Stimulated activated CD4-positive, alpha-beta T cell treated with anti-CD3 and anti-CD28 coated beads, TNF-alpha, amount 100 ng/mL, for 1 hour (primary cell): ENCODE measurements at regions not wholly inside any gene's neighbourhood (a gene's known extent, or its start where the extent isn't known, plus 50 kb on each side); places are given as distances from the start of the nearest gene placed in this dataset.

Experiments
- DNase-seq, 3 donors: peaks; one replicate each; pipeline ENCODE4 v3.0.0-alpha.2; 2020; ENCODE audit warnings: low read depth in 3 of 3, low spot score in 1 of 3

- DNase-seq: no peak
Measured at GRCh38 chr3:82311901-82312300, 550.5 kb upstream of the GBE1 start.

- DNase-seq: no peak
Measured at GRCh38 chr3:82308755-82309154, 547.3 kb upstream of the GBE1 start.

GRCh38 chr3:82306189-82306588 is 544.7 kb upstream of the GBE1 start:
- DNase-seq: no peak

DNA sequence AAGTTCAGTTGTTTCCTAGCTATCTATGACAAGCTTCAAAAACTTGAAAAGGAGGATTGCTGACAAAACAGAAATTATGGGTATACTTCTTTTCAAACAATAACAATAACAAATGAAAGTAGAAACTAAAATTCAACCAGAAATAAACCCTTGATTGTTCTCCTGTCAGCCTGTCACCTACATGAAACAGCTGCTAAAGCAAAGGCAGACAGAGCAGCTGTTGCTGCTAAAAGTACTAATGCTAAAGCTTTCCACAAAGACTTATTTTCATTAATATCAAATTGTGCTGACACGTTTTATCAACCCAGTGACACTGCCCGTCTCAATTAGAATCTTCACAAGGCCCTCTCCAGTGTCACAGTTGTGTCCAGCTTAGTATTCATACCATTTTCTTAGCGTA is 533.2 kb upstream of the GBE1 start:
- no peak for DNase-seq

DNA sequence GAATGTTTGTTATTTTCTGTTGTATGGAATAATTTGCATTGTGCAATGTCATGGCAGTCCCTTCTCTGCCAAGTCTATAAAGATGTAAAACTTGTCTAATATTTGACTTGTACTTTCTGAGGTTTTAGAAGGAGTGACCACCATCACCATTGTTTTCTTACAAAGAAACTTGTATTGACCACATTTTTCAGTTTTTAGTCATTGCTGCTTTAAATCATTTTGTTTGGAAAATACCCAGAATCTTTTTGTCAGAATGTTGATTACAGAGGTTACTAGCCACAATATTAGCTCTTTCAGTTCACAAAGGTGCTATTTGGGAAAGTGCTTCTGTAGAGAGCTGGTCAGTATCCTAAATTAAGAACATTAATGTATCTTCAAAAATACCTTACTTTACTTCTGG is 532.4 kb upstream of the GBE1 start:
- no peak for DNase-seq

DNA sequence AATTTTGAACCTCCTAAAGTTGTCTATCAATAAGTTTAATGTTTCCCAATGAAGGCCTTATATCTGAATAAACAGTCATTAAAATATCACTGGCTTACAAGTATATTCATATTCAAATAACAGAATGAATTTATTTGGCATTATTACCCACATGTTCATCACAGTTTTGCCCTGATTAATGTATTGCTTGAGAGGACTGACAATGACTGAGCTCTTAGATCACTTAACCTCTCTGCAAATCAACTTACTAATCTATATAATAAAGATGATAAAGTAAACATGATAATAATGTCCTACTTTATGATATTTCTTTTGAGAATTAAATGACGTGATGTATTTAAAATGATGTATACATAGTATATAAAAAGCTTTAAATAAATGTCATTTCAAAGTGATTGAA is 532.0 kb upstream of the GBE1 start:
- no peak for DNase-seq

GRCh38 chr3:82287562-82287961 is 526.1 kb upstream of the GBE1 start:
- DNase-seq: no peak

GRCh38 chr3:82281205-82281604 is 519.8 kb upstream of the GBE1 start:
- DNase-seq: no peak

DNA sequence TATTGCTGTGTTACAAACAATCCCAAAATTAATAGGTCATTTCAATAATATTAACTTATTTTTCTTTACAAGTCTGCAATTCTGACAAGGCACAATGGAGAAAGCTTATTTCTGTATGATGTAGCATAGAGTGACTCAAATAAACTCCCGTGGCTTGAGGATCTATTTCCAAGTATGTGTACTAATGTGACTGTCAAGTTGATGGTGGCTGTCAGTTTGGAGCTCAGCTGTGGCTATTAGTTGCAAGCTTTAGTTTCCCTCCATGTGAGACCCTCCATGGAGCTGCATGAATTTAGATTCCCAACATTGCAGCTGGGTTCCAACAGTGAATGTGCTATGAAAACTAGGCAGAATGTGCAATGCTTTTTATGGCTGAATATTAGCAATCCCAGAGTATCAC is 515.5 kb upstream of the GBE1 start:
- DNase-seq: no peak

- DNase-seq: no peak
Measured at GRCh38 chr3:82274897-82275296, 513.5 kb upstream of the GBE1 start.

DNA sequence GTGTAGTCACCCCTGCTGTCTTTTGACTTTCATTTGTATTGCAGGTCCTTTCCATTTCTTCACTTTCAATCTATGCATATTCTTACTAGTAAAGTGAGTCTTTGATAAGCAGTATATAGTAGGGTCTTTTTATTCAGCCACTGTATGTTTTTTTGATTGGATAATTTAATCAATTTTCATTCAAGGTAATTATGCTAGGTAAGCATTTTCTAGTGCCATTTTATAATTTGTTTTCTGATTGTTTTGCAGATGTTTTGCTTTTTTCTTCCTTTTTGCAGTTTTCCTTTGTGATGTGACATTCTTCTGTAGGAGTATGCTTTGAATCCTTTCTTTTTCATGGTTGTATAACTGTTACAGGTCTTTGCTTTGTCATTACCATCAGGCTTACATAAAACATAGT is 504.3 kb upstream of the GBE1 start:
- DNase-seq: no peak

GRCh38 chr3:82262193-82262592 is 500.7 kb upstream of the GBE1 start:
- DNase-seq: no peak

DNA sequence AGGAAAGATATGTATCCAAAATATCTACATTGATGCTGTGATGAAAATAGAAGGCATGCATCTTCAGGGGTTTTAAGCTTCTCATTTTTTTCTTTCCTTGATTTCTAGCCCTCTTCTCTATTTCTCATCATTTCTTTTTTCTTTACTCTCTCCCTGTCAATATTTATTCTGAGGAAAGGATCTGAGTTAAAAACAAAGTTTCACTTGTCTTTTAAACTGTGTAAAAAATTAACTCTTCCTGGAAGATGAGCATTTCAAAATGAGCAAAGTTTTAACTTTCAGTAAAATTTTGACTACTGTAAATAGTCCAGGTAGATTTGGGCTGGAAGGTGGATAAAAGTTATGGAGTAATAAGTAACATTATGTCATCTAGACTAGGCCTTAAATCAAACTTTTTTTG is 500.2 kb upstream of the GBE1 start:
- no peak for DNase-seq

- no peak for DNase-seq
Measured at GRCh38 chr3:82261013-82261412, 499.6 kb upstream of the GBE1 start.

GRCh38 chr3:82259994-82260393 is 498.5 kb upstream of the GBE1 start:
- DNase-seq: no peak

GRCh38 chr3:82240322-82240721 is 478.9 kb upstream of the GBE1 start:
- no peak for DNase-seq

DNA sequence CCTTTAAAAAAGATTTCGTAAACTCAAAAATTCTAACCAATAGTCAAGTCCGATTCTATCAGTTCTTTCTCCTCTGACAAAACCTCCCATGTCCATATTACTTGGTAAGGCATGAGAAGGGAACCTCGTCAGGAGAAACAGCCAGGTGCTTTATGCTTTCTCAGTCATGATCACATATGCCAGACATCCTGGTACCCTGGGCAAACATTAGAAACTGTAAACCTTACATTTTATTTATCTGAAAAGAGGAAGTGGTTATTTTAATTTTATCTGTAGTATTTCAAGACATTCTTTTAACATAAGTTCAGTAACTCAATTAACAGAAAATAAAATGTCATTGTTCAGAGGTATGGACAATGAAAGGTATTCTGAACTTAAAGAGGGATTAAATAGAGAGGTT is 474.8 kb upstream of the GBE1 start:
- no peak for DNase-seq

GRCh38 chr3:82229397-82229796 is 468.0 kb upstream of the GBE1 start:
- DNase-seq: no peak

DNA sequence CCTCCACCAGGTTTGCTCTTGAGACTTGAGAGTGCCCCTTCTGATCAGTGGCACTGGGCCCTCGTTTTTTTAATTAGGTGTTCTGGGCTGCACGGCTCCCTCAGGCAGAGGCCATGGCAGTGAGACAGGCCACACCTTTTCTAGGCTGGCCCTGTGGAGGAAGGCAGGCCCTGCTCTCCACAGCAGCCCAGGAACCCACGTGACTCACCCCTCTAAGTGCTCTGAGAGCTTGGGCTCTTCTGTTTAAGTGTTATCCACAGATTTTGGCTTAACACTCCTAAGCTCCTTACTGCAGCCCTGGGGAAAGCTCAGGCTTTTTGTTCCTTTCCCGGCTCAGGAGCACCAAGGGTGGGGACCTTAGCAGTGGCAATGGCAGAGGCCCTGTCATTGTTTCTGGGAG is 463.2 kb upstream of the GBE1 start:
- DNase-seq: no peak

GRCh38 chr3:82222401-82222800 is 461.0 kb upstream of the GBE1 start:
- no peak for DNase-seq

- DNase-seq: no peak
Measured at GRCh38 chr3:82217571-82217970, 456.1 kb upstream of the GBE1 start.

GRCh38 chr3:82208002-82208710 is 446.7 kb upstream of the GBE1 start:
- no peak for DNase-seq

GRCh38 chr3:82202269-82202668 is 440.8 kb upstream of the GBE1 start:
- no peak for DNase-seq

DNA sequence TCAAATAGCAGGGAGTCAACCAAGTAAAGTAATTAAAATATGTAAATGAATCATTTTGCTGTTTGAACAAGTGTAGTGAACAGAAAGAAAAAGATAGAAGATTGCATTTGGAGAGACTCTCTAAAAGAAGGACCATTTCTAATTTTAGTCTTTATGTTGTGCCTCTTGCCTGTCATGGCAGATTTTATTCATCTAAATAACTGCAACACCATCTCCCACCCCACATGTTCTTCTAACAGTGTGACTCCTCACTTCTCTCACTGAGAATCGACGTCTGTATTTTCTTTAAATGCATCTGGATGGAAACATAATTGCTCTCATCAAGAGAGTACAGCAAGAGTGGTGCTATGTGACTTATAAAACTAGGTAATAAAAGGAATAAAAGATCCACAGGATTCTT is 439.9 kb upstream of the GBE1 start:
- DNase-seq: no peak
